ENCODE measurements at regions not wholly inside any gene's neighbourhood (a gene's known extent, or its start where the extent isn't known, plus 50 kb on each side); places are given as distances from the start of the nearest gene placed in this dataset.

DNA sequence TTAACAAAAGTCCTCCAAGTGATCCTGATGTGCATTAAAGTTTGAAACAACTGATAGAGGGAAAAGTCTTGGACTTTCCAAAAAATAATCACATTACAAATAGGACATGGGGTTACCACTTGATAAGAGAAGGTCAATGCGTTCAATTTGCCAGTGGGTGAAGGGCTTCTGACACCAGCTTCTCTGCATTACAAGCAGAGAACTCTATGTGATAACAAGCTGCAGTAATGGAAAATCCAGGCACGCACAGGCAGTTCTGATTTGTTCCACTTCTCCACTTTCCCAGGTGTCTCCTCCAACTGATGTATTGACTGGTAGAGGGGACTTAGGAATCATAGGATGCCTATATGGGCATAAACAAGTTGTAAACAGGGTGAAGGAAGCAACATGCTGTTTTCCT, 234.0 kb upstream of the MGAT5 start:
- no peak overlapping the region for H2BK15ac ChIP-seq (ENCODE audit: low read depth, low read length)
- H4K91ac ChIP-seq (ENCODE audit: insufficient read length, low read depth, low read length): no peak overlapping the region
- no peaks in the 10 kb centered on the region for H3K27me3 ChIP-seq (ENCODE audit: insufficient read depth, low read length)
- DNase-seq: no peak
- no peak overlapping the region for H2BK5ac ChIP-seq (ENCODE audit: insufficient read length, low read length)
- Mint-ChIP-seq H3K4me1 (peaks cover 7 to 12% of the 10 kb centered on the region in 2 experiments), H3K27ac (no peak overlapping the region), H3K36me3 (ENCODE audit: insufficient read depth in 1 of 3, low read depth in 3 of 3) (no peaks in the 10 kb centered on the region), H3K4me3 (no peak overlapping the region), H3K27me3 (ENCODE audit: low read depth) (no peaks in the 10 kb centered on the region), H3K9me3 (no peaks in the 10 kb centered on the region)
- TF ChIP-seq, protein P1, sequence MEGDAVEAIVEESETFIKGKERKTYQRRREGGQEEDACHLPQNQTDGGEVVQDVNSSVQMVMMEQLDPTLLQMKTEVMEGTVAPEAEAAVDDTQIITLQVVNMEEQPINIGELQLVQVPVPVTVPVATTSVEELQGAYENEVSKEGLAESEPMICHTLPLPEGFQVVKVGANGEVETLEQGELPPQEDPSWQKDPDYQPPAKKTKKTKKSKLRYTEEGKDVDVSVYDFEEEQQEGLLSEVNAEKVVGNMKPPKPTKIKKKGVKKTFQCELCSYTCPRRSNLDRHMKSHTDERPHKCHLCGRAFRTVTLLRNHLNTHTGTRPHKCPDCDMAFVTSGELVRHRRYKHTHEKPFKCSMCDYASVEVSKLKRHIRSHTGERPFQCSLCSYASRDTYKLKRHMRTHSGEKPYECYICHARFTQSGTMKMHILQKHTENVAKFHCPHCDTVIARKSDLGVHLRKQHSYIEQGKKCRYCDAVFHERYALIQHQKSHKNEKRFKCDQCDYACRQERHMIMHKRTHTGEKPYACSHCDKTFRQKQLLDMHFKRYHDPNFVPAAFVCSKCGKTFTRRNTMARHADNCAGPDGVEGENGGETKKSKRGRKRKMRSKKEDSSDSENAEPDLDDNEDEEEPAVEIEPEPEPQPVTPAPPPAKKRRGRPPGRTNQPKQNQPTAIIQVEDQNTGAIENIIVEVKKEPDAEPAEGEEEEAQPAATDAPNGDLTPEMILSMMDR (conservative IDR thresholded peaks at IDR 0.05): no peak
- H2BK20ac ChIP-seq (ENCODE audit: low read depth, low read length, poor library complexity, severe bottlenecking): no peak overlapping the region
- H2BK120ac ChIP-seq (ENCODE audit: low read depth, low read length, poor library complexity, severe bottlenecking): no peak overlapping the region
- no peak overlapping the region for H3K23ac ChIP-seq (ENCODE audit: insufficient read length, low read depth, low read length)
- H2AK5ac ChIP-seq (ENCODE audit: insufficient read length, low read length): no peak overlapping the region
- no peak overlapping the region for H3K4me2 ChIP-seq (ENCODE audit: insufficient read depth, insufficient read length, low read length)
- no peak overlapping the region for H3T11ph ChIP-seq (ENCODE audit: low read length)
- H3K4me1 ChIP-seq (ENCODE audit: insufficient read depth, low read length): no peaks in the 10 kb centered on the region; the same call in 1 of the 2 replicates
- no peak overlapping the region for H4K5ac ChIP-seq (ENCODE audit: insufficient read length, low read depth, low read length)
- no peak overlapping the region for H4K8ac ChIP-seq (replicated peaks; ENCODE audit: insufficient read length, low read depth, low read length)
- no peak overlapping the region for H2BK12ac ChIP-seq (ENCODE audit: insufficient read length, low read depth, low read length)
- H3K79me2 ChIP-seq (ENCODE audit: insufficient read depth, low read length): no peaks in the 10 kb centered on the region
- no peaks in the 10 kb centered on the region for H4K20me1 ChIP-seq (ENCODE audit: control insufficient read depth, insufficient read depth, insufficient read length)
- no peak overlapping the region for H3K4ac ChIP-seq (ENCODE audit: low read depth, low read length)
- no peak overlapping the region for H3K56ac ChIP-seq (ENCODE audit: insufficient read length, low read depth, low read length)
- no peaks in the 10 kb centered on the region for H3K79me1 ChIP-seq (ENCODE audit: insufficient read depth, low read depth, low read length, poor library complexity, severe bottlenecking)
- H3K14ac ChIP-seq (ENCODE audit: insufficient read depth, low read length): no peak overlapping the region
- WGBS (ENCODE audit: extremely low coverage, insufficient read length, low lambda C conversion rate): no CpG with 5 or more reads among the region's 2 CpGs
- no peaks in the 10 kb centered on the region for H3K23me2 ChIP-seq (ENCODE audit: insufficient read length, low read depth, low read length, poor library complexity, severe bottlenecking)
- H3K9me3 ChIP-seq (ENCODE audit: control insufficient read depth, low read depth, low read length): no peaks in the 10 kb centered on the region
- no peak overlapping the region for H2AFZ ChIP-seq (ENCODE audit: low read length)
- no peak overlapping the region for H3K18ac ChIP-seq (ENCODE audit: insufficient read length, low read depth, low read length)
- H3K9ac ChIP-seq (ENCODE audit: extremely low read depth, insufficient read length, low read length): no peak overlapping the region
- no peak overlapping the region for H3K27ac ChIP-seq (ENCODE audit: insufficient read length, low read depth, low read length)
